ENCODE measurements at regions not wholly inside any gene's neighbourhood (a gene's known extent, or its start where the extent isn't known, plus 50 kb on each side); places are given as distances from the start of the nearest gene placed in this dataset.
A peak's percentile ranks its signal among the peaks of the same experiment; 100 is the strongest.

- H3K4me3 ChIP-seq (ENCODE audit: low read depth in 1 of 5, low read length in 5 of 5), result no peak overlapping the region
- peak overlapping the region; percentile 38 for H3K27ac ChIP-seq (ENCODE audit: low read depth, low read length)
- no peaks in the 10 kb centered on the region for H3K36me3 ChIP-seq (ENCODE audit: control insufficient read depth in 5 of 5, insufficient read depth in 5 of 5, low read length in 5 of 5)
- no peaks in the 10 kb centered on the region for H3K9me3 ChIP-seq (ENCODE audit: control insufficient read depth in 5 of 5, low read length in 5 of 5)
- no peak overlapping the region for H3K9ac ChIP-seq (ENCODE audit: low read length in 5 of 5)
- H3K27me3 ChIP-seq (ENCODE audit: control insufficient read depth in 5 of 5, insufficient read depth in 4 of 5, low read length in 5 of 5), result no peaks in the 10 kb centered on the region
- H3K4me1 ChIP-seq (ENCODE audit: control insufficient read depth in 5 of 5, insufficient read depth in 5 of 5, low read length in 5 of 5), result peaks cover 0 to 33% (median 19%) of the 10 kb centered on the region in 5 donors
These were observed 127.2 kb upstream of the SLC5A12 start for GRCh38 chr11:26849036-26849435.

- Histone ChIP-seq H3K27ac (ENCODE audit: low read depth, low read length) (no peak overlapping the region), H3K9me3 (ENCODE audit: control insufficient read depth in 5 of 5, low read length in 5 of 5) (no peaks in the 10 kb centered on the region)
These were observed 129.4 kb upstream of the SLC5A12 start for GRCh38 chr11:26851291-26851690.

GRCh38 chr11:26851696-26852095 is 129.8 kb upstream of the SLC5A12 start:
- Histone ChIP-seq H3K36me3 (ENCODE audit: control insufficient read depth in 5 of 5, insufficient read depth in 5 of 5, low read length in 5 of 5) (no peaks in the 10 kb centered on the region), H3K27me3 (ENCODE audit: control insufficient read depth in 5 of 5, insufficient read depth in 4 of 5, low read length in 5 of 5) (no peaks in the 10 kb centered on the region), H3K4me1 (ENCODE audit: control insufficient read depth in 5 of 5, insufficient read depth in 5 of 5, low read length in 5 of 5) (peaks cover 0 to 38% (median 19%) of the 10 kb centered on the region in 5 donors), H3K9ac (ENCODE audit: low read length in 5 of 5) (no peak overlapping the region), H3K4me3 (ENCODE audit: low read depth in 1 of 5, low read length in 5 of 5) (no peak overlapping the region), H3K27ac (ENCODE audit: low read depth, low read length) (no peak overlapping the region), H3K9me3 (ENCODE audit: control insufficient read depth in 5 of 5, low read length in 5 of 5) (no peaks in the 10 kb centered on the region)

More at GRCh38 chr11:26851291-26851690, 129.4 kb upstream of the SLC5A12 start:
- H3K27me3 ChIP-seq (ENCODE audit: control insufficient read depth in 5 of 5, insufficient read depth in 4 of 5, low read length in 5 of 5), result no peaks in the 10 kb centered on the region
- H3K4me1 ChIP-seq (ENCODE audit: control insufficient read depth in 5 of 5, insufficient read depth in 5 of 5, low read length in 5 of 5), result peaks cover 0 to 38% (median 19%) of the 10 kb centered on the region in 5 donors
- no peak overlapping the region for H3K4me3 ChIP-seq (ENCODE audit: low read depth in 1 of 5, low read length in 5 of 5)
- H3K36me3 ChIP-seq (ENCODE audit: control insufficient read depth in 5 of 5, insufficient read depth in 5 of 5, low read length in 5 of 5), result no peaks in the 10 kb centered on the region
- H3K9ac ChIP-seq (ENCODE audit: low read length in 5 of 5), result no peak overlapping the region

DNA sequence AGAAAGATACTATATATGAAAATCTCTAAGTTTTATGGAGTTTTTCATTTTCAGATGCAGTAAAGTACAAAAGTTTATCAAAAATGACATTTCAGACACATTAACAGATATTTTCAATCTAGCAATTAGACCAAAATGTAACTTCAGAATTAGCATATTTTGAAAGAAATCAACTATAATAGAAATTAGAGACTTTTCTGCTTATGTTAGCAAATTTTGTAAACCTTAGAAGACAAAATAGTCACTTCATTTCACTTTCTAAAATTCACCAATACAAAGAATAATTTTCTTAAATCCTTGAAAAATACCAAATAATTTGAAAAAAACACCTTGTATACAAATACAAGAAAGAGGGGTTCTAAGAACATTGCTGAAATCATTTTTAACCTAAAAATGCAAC is 135.8 kb upstream of the FIBIN start:
- Histone ChIP-seq H3K9ac (ENCODE audit: low read length in 5 of 5) (no peak overlapping the region), H3K27me3 (ENCODE audit: control insufficient read depth in 5 of 5, insufficient read depth in 4 of 5, low read length in 5 of 5) (no peaks in the 10 kb centered on the region), H3K27ac (ENCODE audit: low read depth, low read length) (no peak overlapping the region), H3K4me3 (ENCODE audit: low read depth in 1 of 5, low read length in 5 of 5) (no peak overlapping the region), H3K9me3 (ENCODE audit: control insufficient read depth in 5 of 5, low read length in 5 of 5) (no peaks in the 10 kb centered on the region), H3K36me3 (ENCODE audit: control insufficient read depth in 5 of 5, insufficient read depth in 5 of 5, low read length in 5 of 5) (no peaks in the 10 kb centered on the region), H3K4me1 (ENCODE audit: control insufficient read depth in 5 of 5, insufficient read depth in 5 of 5, low read length in 5 of 5) (peaks cover 0 to 18% (median 0%) of the 10 kb centered on the region in 5 donors)

GRCh38 chr11:26859416-26859815 is 134.5 kb upstream of the FIBIN start:
- no peak overlapping the region for H3K4me3 ChIP-seq (ENCODE audit: low read depth in 1 of 5, low read length in 5 of 5)
- no peaks in the 10 kb centered on the region for H3K27me3 ChIP-seq (ENCODE audit: control insufficient read depth in 5 of 5, insufficient read depth in 4 of 5, low read length in 5 of 5)
- H3K36me3 ChIP-seq (ENCODE audit: control insufficient read depth in 5 of 5, insufficient read depth in 5 of 5, low read length in 5 of 5), result no peaks in the 10 kb centered on the region
- H3K4me1 ChIP-seq (ENCODE audit: control insufficient read depth in 5 of 5, insufficient read depth in 5 of 5, low read length in 5 of 5), result peaks cover 0 to 9% (median 0%) of the 10 kb centered on the region in 5 donors
- no peaks in the 10 kb centered on the region for H3K9me3 ChIP-seq (ENCODE audit: control insufficient read depth in 5 of 5, low read length in 5 of 5)
- H3K9ac ChIP-seq (ENCODE audit: low read length in 5 of 5), result no peak overlapping the region
- no peak overlapping the region for H3K27ac ChIP-seq (ENCODE audit: low read depth, low read length)

GRCh38 chr11:26860091-26860780 is 133.7 kb upstream of the FIBIN start:
- Histone ChIP-seq H3K9ac (ENCODE audit: low read length in 5 of 5) (no peak overlapping the region), H3K27ac (ENCODE audit: low read depth, low read length) (no peak overlapping the region), H3K9me3 (ENCODE audit: control insufficient read depth in 5 of 5, low read length in 5 of 5) (no peaks in the 10 kb centered on the region), H3K36me3 (ENCODE audit: control insufficient read depth in 5 of 5, insufficient read depth in 5 of 5, low read length in 5 of 5) (no peaks in the 10 kb centered on the region), H3K27me3 (ENCODE audit: control insufficient read depth in 5 of 5, insufficient read depth in 4 of 5, low read length in 5 of 5) (no peaks in the 10 kb centered on the region), H3K4me1 (ENCODE audit: control insufficient read depth in 5 of 5, insufficient read depth in 5 of 5, low read length in 5 of 5) (peaks cover 0 to 8% (median 0%) of the 10 kb centered on the region in 5 donors), H3K4me3 (ENCODE audit: low read depth in 1 of 5, low read length in 5 of 5) (no peak overlapping the region)

- Histone ChIP-seq H3K4me1 (ENCODE audit: control insufficient read depth in 5 of 5, insufficient read depth in 5 of 5, low read length in 5 of 5) (peaks cover 0 to 14% (median 0%) of the 10 kb centered on the region in 5 donors), H3K27ac (ENCODE audit: low read depth, low read length) (no peak overlapping the region), H3K4me3 (ENCODE audit: low read depth in 1 of 5, low read length in 5 of 5) (no peak overlapping the region), H3K27me3 (ENCODE audit: control insufficient read depth in 5 of 5, insufficient read depth in 4 of 5, low read length in 5 of 5) (no peaks in the 10 kb centered on the region), H3K9me3 (ENCODE audit: control insufficient read depth in 5 of 5, low read length in 5 of 5) (no peaks in the 10 kb centered on the region), H3K9ac (ENCODE audit: low read length in 5 of 5) (no peak overlapping the region), H3K36me3 (ENCODE audit: control insufficient read depth in 5 of 5, insufficient read depth in 5 of 5, low read length in 5 of 5) (no peaks in the 10 kb centered on the region)
These were observed 133.0 kb upstream of the FIBIN start for GRCh38 chr11:26860895-26861294.

DNA sequence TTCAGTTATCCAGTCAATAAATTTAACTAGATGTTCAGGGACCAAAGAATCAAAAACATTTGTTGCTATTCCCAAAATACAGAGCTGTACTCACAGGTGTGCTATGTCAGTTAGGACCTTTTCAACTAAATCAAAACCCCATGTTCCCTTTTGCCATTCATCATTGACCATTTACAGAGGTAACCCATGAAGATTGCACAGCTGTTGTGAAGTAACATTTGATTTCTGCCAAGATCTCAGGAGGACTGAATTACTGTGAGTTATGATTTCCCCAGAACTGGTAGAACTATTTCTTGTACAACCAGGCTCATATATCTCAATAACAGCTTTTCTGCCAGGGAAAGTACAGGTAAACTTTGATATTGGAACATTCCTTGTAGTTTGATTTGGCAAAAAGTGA is 131.1 kb upstream of the FIBIN start:
- no peak overlapping the region for H3K27ac ChIP-seq (ENCODE audit: low read depth, low read length)
- H3K36me3 ChIP-seq (ENCODE audit: control insufficient read depth in 5 of 5, insufficient read depth in 5 of 5, low read length in 5 of 5), result no peaks in the 10 kb centered on the region
- peaks cover 0 to 31% (median 0%) of the 10 kb centered on the region in 5 donors for H3K4me1 ChIP-seq (ENCODE audit: control insufficient read depth in 5 of 5, insufficient read depth in 5 of 5, low read length in 5 of 5)
- H3K27me3 ChIP-seq (ENCODE audit: control insufficient read depth in 5 of 5, insufficient read depth in 4 of 5, low read length in 5 of 5), result no peaks in the 10 kb centered on the region
- no peak overlapping the region for H3K9ac ChIP-seq (ENCODE audit: low read length in 5 of 5)
- no peak overlapping the region for H3K4me3 ChIP-seq (ENCODE audit: low read depth in 1 of 5, low read length in 5 of 5)
- no peaks in the 10 kb centered on the region for H3K9me3 ChIP-seq (ENCODE audit: control insufficient read depth in 5 of 5, low read length in 5 of 5)

DNA sequence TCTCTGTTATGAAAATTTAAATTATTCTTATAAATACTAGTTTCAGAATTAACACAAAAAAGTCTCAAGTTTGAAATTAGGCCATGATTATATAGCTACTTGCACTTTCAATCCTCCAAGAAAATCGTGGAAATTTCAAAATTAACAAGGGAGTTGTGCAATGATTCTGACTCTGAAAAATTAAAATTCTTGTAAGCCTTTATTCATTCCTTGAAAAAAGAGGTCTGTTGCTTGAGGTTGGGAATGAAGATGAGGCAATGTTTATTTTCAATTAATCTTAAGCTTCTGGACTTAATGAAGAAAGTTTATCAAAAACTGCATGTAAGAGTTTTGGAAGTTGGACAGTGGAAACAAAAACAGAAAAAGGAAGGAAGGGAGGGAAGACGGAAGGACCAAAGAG is 128.2 kb upstream of the FIBIN start:
- Histone ChIP-seq H3K36me3 (ENCODE audit: control insufficient read depth in 5 of 5, insufficient read depth in 5 of 5, low read length in 5 of 5) (no peaks in the 10 kb centered on the region), H3K27ac (ENCODE audit: low read depth, low read length) (no peak overlapping the region), H3K9ac (ENCODE audit: low read length in 5 of 5) (no peak overlapping the region), H3K9me3 (ENCODE audit: control insufficient read depth in 5 of 5, low read length in 5 of 5) (peaks cover 0 to 7% (median 0%) of the 10 kb centered on the region in 5 donors), H3K27me3 (ENCODE audit: control insufficient read depth in 5 of 5, insufficient read depth in 4 of 5, low read length in 5 of 5) (no peaks in the 10 kb centered on the region), H3K4me1 (ENCODE audit: control insufficient read depth in 5 of 5, insufficient read depth in 5 of 5, low read length in 5 of 5) (peaks cover 0 to 31% (median 0%) of the 10 kb centered on the region in 5 donors), H3K4me3 (ENCODE audit: low read depth in 1 of 5, low read length in 5 of 5) (no peak overlapping the region)

GRCh38 chr11:26867286-26867685 is 126.6 kb upstream of the FIBIN start:
- H3K4me3 ChIP-seq (ENCODE audit: low read depth in 1 of 5, low read length in 5 of 5), result no peak overlapping the region
- H3K27me3 ChIP-seq (ENCODE audit: control insufficient read depth in 5 of 5, insufficient read depth in 4 of 5, low read length in 5 of 5), result no peaks in the 10 kb centered on the region
- H3K27ac ChIP-seq (ENCODE audit: low read depth, low read length), result no peak overlapping the region
- no peaks in the 10 kb centered on the region for H3K36me3 ChIP-seq (ENCODE audit: control insufficient read depth in 5 of 5, insufficient read depth in 5 of 5, low read length in 5 of 5)
- no peak overlapping the region for H3K9ac ChIP-seq (ENCODE audit: low read length in 5 of 5)
- peaks cover 0 to 31% (median 0%) of the 10 kb centered on the region in 5 donors for H3K4me1 ChIP-seq (ENCODE audit: control insufficient read depth in 5 of 5, insufficient read depth in 5 of 5, low read length in 5 of 5)
- H3K9me3 ChIP-seq (ENCODE audit: control insufficient read depth in 5 of 5, low read length in 5 of 5), result peaks cover 0 to 7% (median 0%) of the 10 kb centered on the region in 5 donors

Data from subcutaneous abdominal adipose tissue (tissue), 5 donors.